Bronchial epithelial cell (primary cell): ENCODE measurements at regions not wholly inside any gene's neighbourhood (a gene's known extent, or its start where the extent isn't known, plus 50 kb on each side); places are given as distances from the start of the nearest gene placed in this dataset.

Experiments
- DNase-seq: peaks from one replicate; pipeline ENCODE4 v3.0.0-alpha.2; 2010; ENCODE audit warnings: low read depth
- FAIRE-seq: peaks from 2 replicates; lab custom pipeline; 2011; peaks lifted over from hg19 to GRCh38; lab: Jason Lieb, UNC
- H3K27me3 ChIP-seq: 2 replicates; pipeline ENCODE4 v1.5.1; 2011; ENCODE audit warnings: low read length; ENCODE audit not compliant: control insufficient read depth, insufficient read depth
- H3K36me3 ChIP-seq: 2 replicates; pipeline ENCODE4 v1.5.1; 2011; ENCODE audit warnings: low read length; ENCODE audit not compliant: control insufficient read depth, insufficient read depth
- H3K4me3 ChIP-seq: 2 replicates; pipeline ENCODE4 v1.5.1; 2011; ENCODE audit warnings: mild to moderate bottlenecking, low read depth, low read length, control low read depth
- TF ChIP-seq, protein P1 (sequence below): IDR thresholded peaks from 2 replicates; pipeline ENCODE4 v1.5.1; 2011; ENCODE audit warnings: mild to moderate bottlenecking, moderate library complexity, low read length, control low read depth, inconsistent platforms; ENCODE audit not compliant: insufficient read depth, severe bottlenecking

DNA sequence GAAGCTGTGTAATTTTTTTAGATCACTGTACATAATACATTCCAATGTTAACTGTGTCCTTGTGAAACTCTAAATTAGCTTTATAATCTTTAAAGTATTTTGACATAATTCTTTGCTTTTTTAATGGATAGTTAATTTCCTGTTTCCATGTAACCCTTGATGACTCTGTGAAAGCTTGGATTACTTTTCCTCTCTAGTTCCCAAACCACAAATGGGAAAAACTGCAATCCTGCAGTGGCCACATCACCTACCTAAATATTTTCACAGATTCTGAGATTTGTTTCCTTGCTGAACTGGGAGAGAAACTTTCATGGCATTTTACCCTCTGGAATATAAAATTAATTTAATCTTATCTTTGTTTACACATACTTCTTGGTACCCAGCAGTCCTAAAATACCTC, 161.6 kb upstream of the CCDC68 start:
- no peaks in the 10 kb centered on the region for H3K36me3 ChIP-seq
- TF ChIP-seq, protein P1, sequence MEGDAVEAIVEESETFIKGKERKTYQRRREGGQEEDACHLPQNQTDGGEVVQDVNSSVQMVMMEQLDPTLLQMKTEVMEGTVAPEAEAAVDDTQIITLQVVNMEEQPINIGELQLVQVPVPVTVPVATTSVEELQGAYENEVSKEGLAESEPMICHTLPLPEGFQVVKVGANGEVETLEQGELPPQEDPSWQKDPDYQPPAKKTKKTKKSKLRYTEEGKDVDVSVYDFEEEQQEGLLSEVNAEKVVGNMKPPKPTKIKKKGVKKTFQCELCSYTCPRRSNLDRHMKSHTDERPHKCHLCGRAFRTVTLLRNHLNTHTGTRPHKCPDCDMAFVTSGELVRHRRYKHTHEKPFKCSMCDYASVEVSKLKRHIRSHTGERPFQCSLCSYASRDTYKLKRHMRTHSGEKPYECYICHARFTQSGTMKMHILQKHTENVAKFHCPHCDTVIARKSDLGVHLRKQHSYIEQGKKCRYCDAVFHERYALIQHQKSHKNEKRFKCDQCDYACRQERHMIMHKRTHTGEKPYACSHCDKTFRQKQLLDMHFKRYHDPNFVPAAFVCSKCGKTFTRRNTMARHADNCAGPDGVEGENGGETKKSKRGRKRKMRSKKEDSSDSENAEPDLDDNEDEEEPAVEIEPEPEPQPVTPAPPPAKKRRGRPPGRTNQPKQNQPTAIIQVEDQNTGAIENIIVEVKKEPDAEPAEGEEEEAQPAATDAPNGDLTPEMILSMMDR, result no peak
- H3K27me3 ChIP-seq, result no peaks in the 10 kb centered on the region
- no peak overlapping the region for H3K4me3 ChIP-seq
- FAIRE-seq (no peak), DNase-seq (no peak)

DNA sequence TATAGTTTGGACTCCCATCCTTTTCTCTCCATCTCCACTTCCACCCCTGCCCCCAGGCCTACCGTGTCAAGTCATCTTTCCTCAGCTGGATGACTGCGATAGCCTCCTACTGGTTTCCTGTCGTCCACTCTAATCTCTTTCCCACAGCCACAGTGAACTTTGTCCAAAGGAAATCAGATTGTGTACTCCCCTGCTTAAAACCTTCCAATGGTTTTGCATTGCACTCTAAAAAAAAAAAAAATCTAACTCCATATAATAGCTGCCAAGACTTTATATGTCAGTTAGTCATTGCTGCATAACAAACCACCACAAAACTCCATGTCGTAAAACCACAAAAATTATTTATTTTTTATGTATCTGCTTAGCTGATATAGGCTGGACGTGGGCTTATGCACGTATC, 160.2 kb upstream of the CCDC68 start:
- DNase-seq, result no peak
- H3K27me3 ChIP-seq, result no peaks in the 10 kb centered on the region
- H3K36me3 ChIP-seq, result no peaks in the 10 kb centered on the region
- TF ChIP-seq, protein P1, result no peak
- no peak overlapping the region for H3K4me3 ChIP-seq
- no peak for FAIRE-seq

DNA sequence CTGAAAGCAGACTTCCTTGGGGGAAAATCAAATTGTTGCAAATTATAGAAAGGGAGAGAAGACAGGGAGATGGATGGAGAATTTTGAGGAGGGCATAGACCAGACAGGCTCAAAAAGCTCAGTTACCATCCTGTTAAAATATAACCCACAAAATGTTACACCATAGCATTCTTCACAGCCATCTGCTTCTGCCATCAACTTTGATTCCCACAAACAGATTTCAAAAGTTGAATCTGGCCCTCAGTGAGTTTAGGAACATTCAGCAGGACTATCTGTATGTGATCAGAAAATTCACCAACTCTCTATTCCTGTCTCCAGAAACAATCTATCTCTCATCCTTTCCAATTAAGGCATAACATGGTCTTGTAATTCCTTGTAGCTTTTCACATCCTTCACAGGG, 159.8 kb upstream of the CCDC68 start:
- TF ChIP-seq, protein P1, result no peak
- no peaks in the 10 kb centered on the region for H3K27me3 ChIP-seq
- DNase-seq (no peak), FAIRE-seq (no peak)
- H3K36me3 ChIP-seq, result no peaks in the 10 kb centered on the region
- H3K4me3 ChIP-seq, result no peak overlapping the region

DNA sequence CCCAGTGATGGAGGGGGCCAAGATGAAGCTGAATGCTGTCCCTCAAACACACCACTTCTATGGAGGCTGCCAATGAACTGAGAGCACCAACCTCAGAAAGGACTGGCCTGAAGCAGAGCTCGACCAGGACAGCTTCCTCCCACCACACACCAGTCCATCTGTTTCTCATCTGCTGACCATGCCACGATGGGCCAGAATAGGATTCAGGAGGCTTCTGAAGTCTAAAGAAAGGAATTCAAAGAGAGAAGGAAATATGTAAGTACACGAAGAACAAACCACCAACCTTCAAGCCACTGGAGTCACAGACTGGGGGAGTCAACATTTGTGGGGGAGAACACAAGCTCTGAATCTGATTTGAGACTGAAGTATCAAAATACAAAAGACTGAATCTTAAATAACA, 157.6 kb upstream of the CCDC68 start:
- H3K36me3 ChIP-seq, result no peaks in the 10 kb centered on the region
- FAIRE-seq, result no peak
- no peak overlapping the region for H3K4me3 ChIP-seq
- DNase-seq, result no peak
- H3K27me3 ChIP-seq, result no peaks in the 10 kb centered on the region
- TF ChIP-seq, protein P1, result no peak

DNA sequence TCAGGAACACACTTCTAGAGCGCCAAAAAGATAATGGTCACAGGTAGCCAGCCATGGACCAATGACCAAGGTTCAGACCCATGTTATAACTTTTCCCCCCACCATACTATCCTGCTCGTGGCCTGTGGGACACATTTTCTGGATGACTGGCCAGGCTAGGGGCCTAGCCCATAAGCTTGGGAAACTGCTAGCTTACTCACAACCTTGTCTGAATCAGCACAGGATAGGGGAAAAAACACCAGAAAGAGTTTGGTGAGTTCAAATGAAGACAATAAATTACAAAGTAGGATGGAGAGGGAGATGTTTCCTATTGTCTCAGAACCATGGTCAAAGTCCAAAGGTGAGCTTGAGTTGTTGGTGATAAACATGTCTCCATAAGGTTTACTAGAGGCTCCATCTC, 156.3 kb upstream of the CCDC68 start:
- H3K27me3 ChIP-seq, result no peaks in the 10 kb centered on the region
- TF ChIP-seq, protein P1, result no peak
- no peak for FAIRE-seq
- no peaks in the 10 kb centered on the region for H3K36me3 ChIP-seq
- no peak overlapping the region for H3K4me3 ChIP-seq
- DNase-seq, result peak; percentile 18

DNA sequence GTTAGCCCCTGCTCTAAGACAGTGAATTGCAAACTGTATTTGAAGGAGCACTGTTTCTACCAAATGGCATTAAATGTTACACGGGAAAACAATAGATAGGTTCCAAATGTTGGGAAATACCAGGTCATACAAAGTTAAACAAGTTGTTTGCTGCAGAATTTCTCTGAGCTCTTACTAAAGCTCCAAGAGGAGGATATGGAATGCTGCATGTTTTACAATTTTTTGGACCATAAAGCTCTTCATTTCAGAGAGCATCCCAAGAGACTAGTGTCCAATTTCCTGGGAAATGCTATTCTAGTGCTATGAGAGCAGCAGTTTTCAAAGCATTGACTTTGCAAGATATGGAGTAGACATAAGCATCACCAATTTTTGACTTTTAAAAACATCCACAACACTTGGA, 155.6 kb upstream of the CCDC68 start:
- TF ChIP-seq, protein P1, result no peak
- no peak for FAIRE-seq

More for the DNA sequence above, 155.6 kb upstream of the CCDC68 start:
- Histone ChIP-seq H3K36me3 (no peaks in the 10 kb centered on the region), H3K27me3 (no peaks in the 10 kb centered on the region), H3K4me3 (no peak overlapping the region)
- DNase-seq, result no peak
